HG03575 (cell line): ENCODE measurements at regions not wholly inside any gene's neighbourhood (a gene's known extent, or its start where the extent isn't known, plus 50 kb on each side); places are given as distances from the start of the nearest gene placed in this dataset.

Experiments used
- ATAC-seq: cut with Tn5 transposase; IDR thresholded peaks from one replicate; pipeline ENCODE4 v1.9.1; 2021; ENCODE audit not compliant: unreplicated experiment, insufficient number of reproducible peaks, low FRiP score; ENCODE audit errors: extremely low read depth

DNA sequence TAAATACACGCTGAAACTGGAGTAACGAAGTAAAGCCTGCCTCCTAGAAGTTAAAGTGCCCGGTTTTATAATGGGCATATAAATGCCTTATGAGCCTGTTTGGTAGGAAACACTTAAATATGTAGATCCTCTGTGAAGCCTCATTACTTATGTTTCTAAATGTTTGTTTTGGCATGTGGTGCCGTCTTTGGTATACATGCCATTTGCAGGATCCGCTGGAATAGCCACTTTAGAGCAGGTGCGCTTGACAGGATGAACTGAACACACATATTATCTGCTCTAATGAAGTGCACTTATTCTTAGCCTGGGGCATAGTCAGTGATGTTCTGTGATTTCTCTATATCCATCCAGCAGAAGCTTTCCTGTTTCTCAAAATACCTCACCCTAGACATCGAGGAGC lies 778.1 kb upstream of the WWC1 start:
- ATAC-seq, result no peak

DNA sequence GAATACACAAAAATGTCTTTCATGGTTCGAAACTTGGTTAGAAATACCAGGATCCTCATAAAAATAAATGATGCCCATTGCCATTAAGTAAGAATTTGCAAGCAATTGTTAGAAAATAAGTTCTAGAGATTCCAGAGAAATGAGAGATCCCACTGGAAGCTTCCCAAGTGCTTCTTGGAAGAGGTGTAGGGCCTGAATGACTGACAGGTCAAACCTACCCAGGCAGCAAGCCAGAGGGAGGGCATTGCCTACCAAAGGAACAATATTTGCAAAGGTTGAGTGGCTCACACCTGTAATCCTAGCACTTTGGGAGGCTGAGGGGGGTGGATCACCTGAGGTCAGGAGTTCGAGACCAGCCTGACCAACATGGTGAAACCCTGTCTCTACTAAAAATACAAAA lies 777.0 kb upstream of the WWC1 start:
- no peak for ATAC-seq

DNA sequence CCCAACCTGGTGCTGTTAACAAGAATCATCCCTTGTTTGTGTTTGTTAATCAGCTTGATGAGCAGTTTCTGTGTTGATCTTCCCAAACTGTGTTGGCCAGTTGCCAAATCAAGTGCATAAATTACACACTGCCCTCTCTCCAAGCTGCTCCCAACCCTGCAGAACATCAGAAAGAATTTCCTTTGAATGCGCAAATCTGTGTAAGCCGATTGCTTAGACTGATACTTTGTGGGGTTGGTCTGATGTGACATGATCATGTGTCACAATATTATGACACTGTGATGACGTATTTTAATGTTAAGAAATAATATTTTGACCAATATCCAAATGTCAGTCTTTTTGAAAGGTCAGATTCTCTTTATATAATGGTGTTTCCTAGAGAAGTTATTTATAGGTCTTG lies 766.4 kb upstream of the WWC1 start:
- ATAC-seq, result no peak

DNA sequence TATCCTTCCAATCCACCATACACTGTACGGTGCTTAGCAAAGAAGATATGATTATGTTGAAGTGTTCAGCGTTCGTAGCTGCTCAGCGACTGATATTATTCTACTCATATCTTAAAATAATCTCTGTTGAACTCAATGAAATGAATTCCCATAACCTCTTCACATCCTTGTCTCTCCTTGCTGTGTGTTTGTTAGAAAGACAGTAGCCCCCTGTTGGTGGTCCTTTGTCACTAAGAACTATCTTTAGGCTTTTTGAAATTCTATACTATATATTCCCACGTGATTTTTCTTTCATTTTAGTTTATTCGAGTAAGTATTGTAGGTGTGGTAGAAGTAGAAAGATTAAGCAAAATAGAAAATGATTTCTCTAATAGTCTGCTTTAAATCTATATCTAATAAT lies 762.8 kb upstream of the WWC1 start:
- no peak for ATAC-seq

DNA sequence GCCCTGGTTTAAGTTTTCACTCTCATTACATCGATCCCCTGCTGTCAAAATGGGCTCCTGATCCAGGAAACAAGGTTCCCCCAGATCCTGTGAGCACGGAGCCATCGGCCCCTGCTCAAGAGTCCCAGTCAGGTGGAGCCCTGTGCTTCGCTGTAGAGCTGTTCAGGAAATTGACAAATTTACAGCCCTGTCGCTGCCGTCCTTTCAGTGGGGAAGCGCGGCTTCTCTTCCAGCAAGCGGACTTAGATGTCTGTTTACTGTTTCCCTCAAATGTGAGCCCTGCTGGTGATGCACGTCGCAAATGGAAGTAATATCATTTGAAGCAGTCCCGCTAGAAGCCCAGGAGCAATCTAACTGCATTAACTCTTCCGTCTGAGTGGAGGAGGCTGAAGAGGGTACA lies 760.9 kb upstream of the WWC1 start:
- no peak for ATAC-seq

DNA sequence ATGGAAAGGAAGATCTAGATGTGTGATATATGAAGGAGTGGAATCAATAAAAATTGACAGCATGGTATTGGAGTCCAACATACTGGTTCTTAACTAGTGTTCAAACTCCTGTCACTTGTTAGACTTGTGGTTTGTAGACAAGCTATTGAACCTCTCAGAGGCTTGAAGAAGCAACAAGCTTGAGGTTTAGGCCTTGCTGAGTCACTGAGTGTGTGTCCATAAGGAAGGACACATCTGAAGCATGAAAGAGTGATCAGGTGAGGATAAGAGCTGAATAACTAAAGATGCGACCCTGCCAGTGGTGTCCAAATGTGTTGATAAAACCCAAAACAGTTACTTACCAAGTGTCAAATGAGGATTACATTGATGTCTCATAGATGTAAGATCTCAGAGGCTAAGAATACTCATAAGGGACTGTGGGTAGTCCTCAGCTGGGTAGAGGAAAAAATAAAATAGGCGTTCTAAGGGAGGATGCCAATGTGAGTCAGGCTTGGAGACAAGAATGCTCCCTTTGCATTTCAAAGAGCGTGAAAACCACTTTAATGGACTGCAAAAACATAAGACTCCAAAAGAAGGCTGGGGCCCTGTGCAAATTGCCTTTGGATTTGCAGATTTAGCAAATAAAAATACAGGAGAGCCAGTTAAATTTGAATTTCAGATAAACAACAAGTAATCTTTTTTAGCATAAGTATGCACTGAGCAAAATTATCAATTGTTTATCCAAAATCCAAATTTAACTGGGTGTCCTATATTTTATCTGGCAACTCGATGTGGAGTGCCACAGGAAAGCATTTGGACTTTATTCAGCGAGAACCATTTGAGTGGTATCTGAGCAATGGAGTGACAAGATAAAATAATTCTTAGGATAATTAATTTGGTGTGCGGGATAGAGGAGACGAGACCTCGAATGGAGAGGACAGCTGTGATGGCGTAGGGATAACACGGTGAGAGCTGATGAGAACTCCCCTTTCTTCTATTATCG lies 757.3 kb upstream of the WWC1 start:
- no peak for ATAC-seq

DNA sequence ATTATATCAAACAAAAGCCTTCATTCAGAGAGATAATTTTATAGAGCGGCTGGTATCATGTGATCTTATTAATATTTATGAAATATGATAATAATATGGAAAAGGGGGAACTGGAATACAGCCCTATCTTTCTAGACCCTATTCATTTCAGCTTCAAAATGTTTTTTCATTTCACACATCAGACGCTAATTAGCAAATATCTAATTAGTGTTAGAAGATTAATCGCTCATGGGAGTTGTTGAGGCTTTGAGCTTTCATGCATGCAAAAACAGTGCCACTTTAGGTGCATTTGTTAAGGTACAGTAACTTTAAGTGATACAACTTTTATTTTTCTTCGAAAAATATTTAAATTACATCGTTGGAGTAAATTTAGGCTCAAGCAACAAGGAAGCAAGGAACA lies 751.7 kb upstream of the WWC1 start:
- ATAC-seq, result no peak

DNA sequence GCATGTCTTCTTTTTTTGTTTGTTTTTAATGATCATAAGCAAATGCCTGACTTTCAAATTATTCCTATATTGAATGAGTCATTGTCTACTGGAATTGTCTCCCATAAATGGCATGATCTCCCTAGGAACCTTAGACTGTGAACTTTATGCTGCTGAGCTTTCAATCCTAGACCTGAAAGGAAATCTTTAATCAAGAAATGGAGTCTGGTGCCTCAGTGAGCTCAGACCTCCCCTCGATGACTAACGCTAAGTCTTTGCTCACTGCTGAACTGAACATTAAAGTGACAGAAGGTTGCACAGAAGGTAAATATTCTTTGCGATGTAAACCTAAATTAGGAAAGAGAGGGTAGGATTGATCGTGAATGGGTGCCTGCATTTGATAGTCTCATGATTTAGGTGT lies 745.2 kb upstream of the WWC1 start:
- no peak for ATAC-seq

DNA sequence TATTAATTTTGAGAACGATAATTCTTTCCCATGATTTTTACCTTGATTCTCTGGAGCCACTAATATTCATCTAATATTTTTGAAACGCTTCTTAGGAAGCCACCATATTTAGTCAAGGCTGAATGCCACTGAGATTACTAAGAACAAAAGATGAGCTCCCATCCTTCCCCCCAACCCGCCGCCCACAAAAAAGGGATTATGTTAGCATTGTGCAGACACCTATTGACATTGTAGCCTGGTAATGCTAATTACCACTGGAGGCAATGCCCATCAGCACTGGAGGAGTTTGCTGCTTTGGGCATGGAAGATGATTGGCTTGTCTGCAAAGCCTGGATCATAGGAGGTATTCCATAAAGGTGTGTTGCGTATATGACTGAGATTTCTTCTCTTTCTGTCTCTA lies 739.1 kb upstream of the WWC1 start:
- no peak for ATAC-seq

DNA sequence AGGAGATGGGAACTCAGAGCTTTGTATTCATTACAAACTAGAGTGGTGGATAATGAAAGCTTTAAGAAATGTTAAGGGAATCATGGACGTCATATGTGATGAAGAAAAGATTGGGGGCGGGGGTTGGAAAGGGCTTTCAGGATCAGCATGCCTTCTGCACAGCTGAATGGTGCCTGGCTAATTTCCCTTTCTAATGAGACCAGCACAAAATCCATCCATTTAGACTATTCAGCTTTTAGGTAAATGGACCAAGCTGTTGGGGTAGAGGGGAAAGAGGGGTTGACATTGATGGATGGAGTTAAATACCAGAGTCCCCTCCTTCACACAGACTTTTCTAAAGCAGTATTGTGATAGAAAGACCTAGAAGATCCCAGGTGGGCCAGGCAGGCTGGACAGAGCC lies 737.9 kb upstream of the WWC1 start:
- ATAC-seq, result no peak

DNA sequence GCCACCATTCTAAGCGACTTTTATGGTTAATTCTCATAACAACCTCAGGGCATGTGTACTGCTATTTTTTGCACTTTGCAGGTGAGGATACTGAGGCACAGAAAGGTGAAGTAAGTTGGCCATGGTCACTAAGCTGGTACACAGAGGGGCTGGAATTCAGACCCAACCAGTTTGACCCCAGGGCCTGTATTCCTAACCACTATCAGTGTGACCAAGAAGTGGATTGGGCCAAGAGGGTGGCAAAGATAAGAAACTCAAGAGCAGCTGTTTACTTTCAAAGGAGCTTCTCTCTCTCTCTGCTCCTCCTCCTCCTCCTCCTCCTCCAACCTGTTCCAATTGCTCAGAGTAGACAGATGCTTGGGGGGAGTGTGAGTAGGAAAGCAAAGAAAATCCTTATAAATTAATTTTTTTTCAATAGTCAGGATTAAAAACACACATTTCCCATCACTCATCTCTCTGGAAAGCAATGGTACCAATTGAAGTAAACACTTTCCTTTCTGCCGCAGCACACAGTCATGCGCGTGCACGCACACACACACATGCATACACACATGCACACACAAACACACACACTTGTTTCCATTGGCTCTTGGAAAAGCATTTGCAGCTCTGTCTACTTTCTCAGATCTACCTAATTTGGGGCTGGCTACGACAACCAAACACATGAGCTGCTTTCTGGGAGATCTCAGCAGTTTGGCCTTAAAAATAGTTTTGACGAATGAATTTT lies 736.7 kb upstream of the WWC1 start:
- no peak for ATAC-seq

DNA sequence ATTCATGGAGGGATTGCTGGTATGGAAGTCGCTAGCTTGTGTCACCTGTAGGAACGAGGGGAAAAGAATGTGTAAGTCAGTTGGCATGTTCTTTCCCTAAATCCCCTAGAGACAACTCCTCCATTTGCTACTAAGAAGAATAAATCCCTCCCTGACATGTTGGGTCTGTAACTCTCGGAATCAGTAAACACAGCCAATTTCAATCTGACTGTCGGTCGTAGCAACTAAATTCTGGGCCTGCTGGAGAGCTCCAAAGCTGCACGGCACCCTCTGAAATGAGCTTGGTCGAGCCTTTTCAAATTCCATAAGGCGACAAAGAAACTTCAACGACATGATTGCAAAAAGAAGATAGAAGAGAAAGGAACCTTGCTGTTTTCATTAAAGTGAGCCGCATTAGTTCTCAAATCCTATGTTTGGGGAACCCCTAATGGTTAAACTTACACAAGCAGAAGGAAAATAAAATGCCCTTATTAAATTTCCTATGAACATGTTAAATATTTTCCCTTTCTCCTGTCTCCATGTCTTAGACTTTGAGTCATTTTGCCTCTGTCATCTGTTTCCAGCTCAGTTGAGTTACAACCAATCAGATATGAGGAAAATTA lies 735.8 kb upstream of the WWC1 start:
- no peak for ATAC-seq

DNA sequence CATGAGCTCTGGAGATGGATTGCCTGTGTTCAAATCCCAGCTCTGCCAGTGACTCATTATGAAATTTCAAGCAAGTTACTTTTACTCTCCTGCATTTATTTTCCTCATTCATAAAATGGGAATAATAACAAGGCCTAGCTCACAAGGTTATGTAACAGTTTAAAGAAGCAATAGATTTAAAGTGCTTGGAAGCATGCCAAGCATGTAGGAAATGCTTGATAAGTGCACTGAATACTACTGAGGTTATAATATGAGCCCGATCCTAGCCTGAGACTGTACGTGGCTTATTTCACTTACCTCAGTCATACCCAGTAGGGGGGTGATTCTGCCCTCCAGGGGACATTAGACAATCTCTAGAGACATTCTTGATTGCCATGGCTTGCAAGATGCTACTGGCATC lies 734.1 kb upstream of the WWC1 start:
- no peak for ATAC-seq

DNA sequence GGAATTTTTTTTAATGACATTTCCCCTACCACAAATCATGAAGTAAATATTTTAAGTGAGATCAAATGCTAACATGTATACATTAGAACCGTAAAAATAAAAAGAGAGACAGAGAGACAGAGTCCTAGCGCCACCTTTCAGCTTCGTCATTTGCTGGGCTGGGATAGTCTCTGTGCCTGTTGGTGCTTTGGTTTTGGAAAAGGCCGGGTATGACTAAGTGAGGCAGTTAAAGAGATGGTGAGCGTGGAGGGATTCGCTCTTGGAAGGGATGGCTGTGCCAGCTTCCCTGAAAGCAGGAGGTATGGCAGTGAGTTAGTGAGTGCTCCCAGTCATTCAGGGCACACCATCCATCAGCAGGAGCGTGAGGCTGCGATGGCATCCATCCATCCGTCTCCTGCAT lies 729.6 kb upstream of the WWC1 start:
- no peak for ATAC-seq

DNA sequence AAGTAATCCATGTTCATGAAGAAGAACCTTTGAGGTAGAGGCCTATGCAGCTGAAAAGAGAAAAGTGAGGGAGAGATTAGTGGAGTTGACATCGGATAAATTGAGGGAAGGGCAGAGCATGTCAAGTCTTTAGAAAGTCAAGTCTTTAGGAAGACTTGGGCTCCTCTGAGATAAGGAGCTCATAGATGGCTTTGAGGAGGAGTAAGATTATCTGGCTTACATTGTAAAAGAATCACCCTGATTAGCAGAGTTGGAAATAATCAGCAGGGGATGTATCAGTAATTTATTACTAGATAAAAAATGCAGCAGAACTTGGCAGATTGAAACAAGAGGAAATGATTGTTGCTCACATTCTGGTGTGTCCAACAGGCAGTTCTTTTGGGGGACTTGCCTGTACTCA lies 727.2 kb upstream of the WWC1 start:
- ATAC-seq, result no peak

DNA sequence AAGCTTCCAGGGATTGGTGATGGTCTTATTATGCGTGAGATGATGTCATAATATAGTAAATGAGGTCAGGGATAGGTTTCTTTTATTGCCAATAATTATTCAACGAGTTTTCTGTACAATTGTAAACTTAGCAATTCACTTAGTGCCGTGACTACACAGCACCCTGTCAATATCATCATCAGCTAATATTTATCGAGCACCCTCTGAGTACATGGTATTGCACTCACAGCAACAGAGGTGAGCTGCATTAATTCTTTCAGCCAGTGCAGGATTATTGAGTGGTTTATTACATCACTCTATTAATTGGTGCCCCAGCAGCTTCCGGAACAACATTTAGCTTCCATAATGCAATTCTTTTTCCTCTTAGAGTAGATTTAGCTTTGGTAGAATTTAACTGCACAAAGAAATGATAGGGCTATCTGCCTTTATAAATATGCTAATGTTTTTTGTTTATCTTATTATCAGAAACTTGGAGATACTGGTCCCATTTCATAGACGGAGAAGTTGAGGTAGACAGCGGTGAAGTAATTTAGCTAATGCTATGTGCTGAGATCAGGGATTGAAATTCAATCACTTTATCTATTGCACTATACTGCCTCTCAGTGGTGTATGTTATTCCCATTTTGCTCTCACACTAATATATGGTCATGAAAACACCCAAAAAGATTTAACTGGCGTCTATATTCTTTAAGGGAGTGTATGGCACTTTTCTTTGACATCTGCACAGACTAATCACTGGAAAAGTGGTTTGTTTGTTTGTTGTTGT lies 726.1 kb upstream of the WWC1 start:
- ATAC-seq, result no peak

DNA sequence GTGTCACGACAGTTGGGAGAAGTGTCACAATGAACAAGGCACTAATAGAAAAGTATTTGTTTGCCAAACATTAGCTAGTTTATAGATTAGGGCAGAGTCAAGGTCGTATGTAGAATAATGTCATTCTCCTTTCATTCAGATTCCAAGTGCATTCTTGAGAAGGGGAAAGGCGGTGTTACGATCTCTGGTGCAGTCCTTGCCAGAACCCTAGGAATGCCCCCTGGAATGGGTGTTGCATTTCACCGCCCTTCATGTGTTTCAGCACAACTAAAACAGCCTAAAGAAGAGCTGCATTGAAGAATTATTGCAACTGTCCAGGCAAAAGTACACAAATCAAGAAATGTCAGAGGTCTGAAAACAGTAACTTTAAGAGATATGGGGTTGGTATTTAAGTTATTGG lies 721.0 kb upstream of the WWC1 start:
- no peak for ATAC-seq

DNA sequence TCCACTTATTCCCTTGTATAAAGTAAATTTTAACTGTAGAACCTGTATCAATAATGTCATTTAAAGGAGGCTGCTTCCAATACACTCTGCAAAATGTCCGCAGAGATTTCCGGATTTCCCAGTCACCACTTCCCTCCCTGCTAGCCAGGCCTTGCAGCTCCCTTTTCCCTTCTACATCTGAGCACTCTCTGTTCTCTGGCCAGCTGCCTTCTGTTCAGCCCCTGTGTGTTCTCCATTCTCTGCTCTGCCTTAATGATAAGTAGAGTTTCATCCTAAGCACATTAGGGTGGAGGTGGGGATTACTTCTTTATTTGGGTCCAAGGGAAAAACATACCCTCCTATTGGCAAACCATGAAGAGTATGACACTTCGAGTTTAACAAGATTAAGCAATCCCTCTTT lies 719.6 kb upstream of the WWC1 start:
- ATAC-seq, result no peak

DNA sequence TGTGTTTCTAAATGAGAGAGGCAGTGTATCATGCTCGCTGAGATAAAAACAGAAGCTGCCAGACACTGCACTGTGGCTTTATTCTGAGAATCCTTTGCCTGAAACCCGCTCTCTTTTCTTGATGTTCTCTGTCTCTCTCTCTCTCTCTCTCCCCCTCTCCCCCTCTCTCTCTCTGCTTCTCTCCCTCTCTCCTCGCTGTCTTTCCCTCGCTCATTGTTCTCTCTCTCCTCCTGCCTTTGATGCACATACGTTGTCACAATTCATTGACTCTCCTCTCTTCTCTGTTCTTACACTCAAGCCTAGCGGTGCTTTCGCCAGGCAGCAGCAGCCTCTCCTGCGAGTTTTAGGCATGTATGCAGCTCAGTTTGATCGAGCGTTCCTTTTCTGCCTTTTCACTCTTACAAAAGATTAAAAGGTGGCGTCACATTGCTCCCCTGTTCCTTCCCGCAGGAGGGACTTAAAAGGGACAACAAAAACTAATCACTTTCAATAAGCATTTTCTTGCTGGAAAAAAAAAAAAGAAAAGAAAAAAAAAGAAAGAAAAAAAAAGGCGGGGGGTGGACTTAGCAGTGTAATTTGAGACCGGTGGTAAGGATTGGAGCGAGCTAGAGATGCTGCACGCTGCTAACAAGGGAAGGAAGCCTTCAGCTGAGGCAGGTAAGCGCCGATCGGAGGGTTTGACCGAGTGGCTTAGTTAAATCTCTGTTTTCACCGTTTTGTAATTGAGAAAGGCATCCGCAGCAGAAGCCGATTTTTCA lies 717.9 kb upstream of the WWC1 start:
- no peak for ATAC-seq
